ENCODE measurements at regions not wholly inside any gene's neighbourhood (a gene's known extent, or its start where the extent isn't known, plus 50 kb on each side); places are given as distances from the start of the nearest gene placed in this dataset.

DNA sequence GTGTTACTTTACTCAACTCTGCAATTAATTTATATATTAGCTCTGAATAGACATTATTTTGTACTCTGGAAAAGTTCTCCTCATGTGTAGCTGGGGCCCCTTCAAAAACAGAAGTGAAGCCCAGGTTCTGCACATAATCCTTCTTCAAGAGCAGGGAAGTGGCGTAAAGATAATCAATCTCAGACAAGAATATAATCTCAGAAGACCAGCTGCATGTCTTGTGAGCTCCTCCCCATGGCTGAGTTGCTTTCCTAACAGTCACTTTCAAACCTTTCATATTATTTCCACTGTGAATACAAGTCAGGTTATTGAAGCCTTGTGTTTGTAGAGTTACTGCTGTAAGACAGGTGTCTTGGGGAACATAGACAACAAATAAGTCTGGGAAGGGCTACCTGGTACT lies 691.9 kb downstream of the RFPL4B start:
- DNase-seq (ENCODE audit: low spot score): no peak
- 95% methylated on average over 1 of the region's 1 CpG for WGBS
- H3K27ac ChIP-seq (ENCODE audit: low read depth in 1 of 2, low read length in 2 of 2): no peak overlapping the region
- H3K36me3 ChIP-seq (ENCODE audit: control insufficient read depth in 4 of 4, insufficient read depth in 3 of 4, low read depth in 1 of 4, low read length in 3 of 4): no peaks in the 10 kb centered on the region
- no peak overlapping the region for H3K4me3 ChIP-seq (ENCODE audit: low read depth in 1 of 3, low read length in 3 of 3)
- H3K4me1 ChIP-seq (ENCODE audit: control insufficient read depth in 4 of 4, insufficient read depth in 4 of 4, low read length in 3 of 4): no peaks in the 10 kb centered on the region
- H3K9ac ChIP-seq (ENCODE audit: low read depth in 1 of 2, low read length in 2 of 2): no peak overlapping the region
- H3K27me3 ChIP-seq (ENCODE audit: control insufficient read depth in 4 of 4, insufficient read depth in 4 of 4, low read length in 3 of 4): no peaks in the 10 kb centered on the region
- TF ChIP-seq TAF1 (conservative IDR thresholded peaks at IDR 0.05): no peak
- no peak for TF ChIP-seq FOXA1 (IDR thresholded peaks at IDR 0.05)
- TF ChIP-seq, protein P1, sequence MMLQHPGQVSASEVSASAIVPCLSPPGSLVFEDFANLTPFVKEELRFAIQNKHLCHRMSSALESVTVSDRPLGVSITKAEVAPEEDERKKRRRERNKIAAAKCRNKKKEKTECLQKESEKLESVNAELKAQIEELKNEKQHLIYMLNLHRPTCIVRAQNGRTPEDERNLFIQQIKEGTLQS (IDR thresholded peaks at IDR 0.05): no peak
- no peak for TF ChIP-seq SP1 (IDR thresholded peaks at IDR 0.05)
- no peak for TF ChIP-seq EGR1 (IDR thresholded peaks at IDR 0.05; ENCODE audit: low read depth in 2 of 2)
- TF ChIP-seq HNF4A (conservative IDR thresholded peaks at IDR 0.05): no peak
- TF ChIP-seq, protein P2, sequence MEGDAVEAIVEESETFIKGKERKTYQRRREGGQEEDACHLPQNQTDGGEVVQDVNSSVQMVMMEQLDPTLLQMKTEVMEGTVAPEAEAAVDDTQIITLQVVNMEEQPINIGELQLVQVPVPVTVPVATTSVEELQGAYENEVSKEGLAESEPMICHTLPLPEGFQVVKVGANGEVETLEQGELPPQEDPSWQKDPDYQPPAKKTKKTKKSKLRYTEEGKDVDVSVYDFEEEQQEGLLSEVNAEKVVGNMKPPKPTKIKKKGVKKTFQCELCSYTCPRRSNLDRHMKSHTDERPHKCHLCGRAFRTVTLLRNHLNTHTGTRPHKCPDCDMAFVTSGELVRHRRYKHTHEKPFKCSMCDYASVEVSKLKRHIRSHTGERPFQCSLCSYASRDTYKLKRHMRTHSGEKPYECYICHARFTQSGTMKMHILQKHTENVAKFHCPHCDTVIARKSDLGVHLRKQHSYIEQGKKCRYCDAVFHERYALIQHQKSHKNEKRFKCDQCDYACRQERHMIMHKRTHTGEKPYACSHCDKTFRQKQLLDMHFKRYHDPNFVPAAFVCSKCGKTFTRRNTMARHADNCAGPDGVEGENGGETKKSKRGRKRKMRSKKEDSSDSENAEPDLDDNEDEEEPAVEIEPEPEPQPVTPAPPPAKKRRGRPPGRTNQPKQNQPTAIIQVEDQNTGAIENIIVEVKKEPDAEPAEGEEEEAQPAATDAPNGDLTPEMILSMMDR (IDR thresholded peaks at IDR 0.05; ENCODE audit: low read depth, low read length, missing input control): no peak
- TF ChIP-seq HNF4G (IDR thresholded peaks at IDR 0.05): no peak
- TF ChIP-seq RXRA (IDR thresholded peaks at IDR 0.05): no peak
- TF ChIP-seq, protein P3, sequence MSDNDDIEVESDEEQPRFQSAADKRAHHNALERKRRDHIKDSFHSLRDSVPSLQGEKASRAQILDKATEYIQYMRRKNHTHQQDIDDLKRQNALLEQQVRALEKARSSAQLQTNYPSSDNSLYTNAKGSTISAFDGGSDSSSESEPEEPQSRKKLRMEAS (IDR thresholded peaks at IDR 0.05): no peak
- no peak for TF ChIP-seq YY1 (IDR thresholded peaks at IDR 0.05)
- H3K9me3 ChIP-seq (ENCODE audit: control insufficient read depth in 4 of 4, low read length in 3 of 4): no peaks in the 10 kb centered on the region

DNA sequence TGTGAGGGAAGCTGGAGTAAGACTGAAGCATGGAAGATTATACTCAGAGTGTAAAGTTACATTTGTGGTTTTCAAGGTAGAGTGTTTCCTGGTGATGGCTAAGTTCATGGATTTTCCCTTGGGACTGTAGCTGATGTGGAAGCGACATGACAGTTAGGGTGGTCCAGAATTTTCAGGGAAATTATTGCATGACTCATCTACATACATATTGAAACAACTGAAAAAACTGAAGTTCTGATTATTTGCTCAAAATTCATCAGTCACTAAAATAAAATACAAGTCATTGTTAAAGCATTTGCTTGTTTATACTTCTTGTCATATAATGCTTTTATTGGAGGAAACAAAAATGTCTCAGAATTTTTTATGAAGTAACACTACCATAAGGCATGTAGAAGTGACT lies 700.0 kb downstream of the RFPL4B start:
- Histone ChIP-seq H3K27ac (ENCODE audit: low read depth in 1 of 2, low read length in 2 of 2) (no peak overlapping the region), H3K9ac (ENCODE audit: low read depth in 1 of 2, low read length in 2 of 2) (no peak overlapping the region), H3K27me3 (ENCODE audit: control insufficient read depth in 4 of 4, insufficient read depth in 4 of 4, low read length in 3 of 4) (no peaks in the 10 kb centered on the region), H3K36me3 (ENCODE audit: control insufficient read depth in 4 of 4, insufficient read depth in 3 of 4, low read depth in 1 of 4, low read length in 3 of 4) (no peaks in the 10 kb centered on the region), H3K4me3 (ENCODE audit: low read depth in 1 of 3, low read length in 3 of 3) (no peak overlapping the region), H3K9me3 (ENCODE audit: control insufficient read depth in 4 of 4, low read length in 3 of 4) (no peaks in the 10 kb centered on the region), H3K4me1 (ENCODE audit: control insufficient read depth in 4 of 4, insufficient read depth in 4 of 4, low read length in 3 of 4) (no peaks in the 10 kb centered on the region)
- 55% methylated on average over 1 of the region's 1 CpG for WGBS
- no peak for DNase-seq (ENCODE audit: low spot score)
- TF ChIP-seq RXRA (IDR thresholded peaks at IDR 0.05) (no peak), FOXA2 (IDR thresholded peaks at IDR 0.05) (no peak), NR2F2 (IDR thresholded peaks at IDR 0.05) (no peak), RAD21 (IDR thresholded peaks at IDR 0.05) (no peak), FOXA1 (IDR thresholded peaks at IDR 0.05) (no peak), HNF4A (conservative IDR thresholded peaks at IDR 0.05) (no peak), SP1 (IDR thresholded peaks at IDR 0.05) (no peak), YY1 (IDR thresholded peaks at IDR 0.05) (no peak), TAF1 (conservative IDR thresholded peaks at IDR 0.05) (no peak), JUND (IDR thresholded peaks at IDR 0.05) (no peak), GABPA (IDR thresholded peaks at IDR 0.05 in 1 of 2, conservative IDR thresholded peaks at IDR 0.05 in 1 of 2) (no peak), HNF4G (IDR thresholded peaks at IDR 0.05) (no peak), EGR1 (IDR thresholded peaks at IDR 0.05; ENCODE audit: low read depth in 2 of 2) (no peak)
- TF ChIP-seq, protein P3 (IDR thresholded peaks at IDR 0.05): no peak
- TF ChIP-seq, protein P4, sequence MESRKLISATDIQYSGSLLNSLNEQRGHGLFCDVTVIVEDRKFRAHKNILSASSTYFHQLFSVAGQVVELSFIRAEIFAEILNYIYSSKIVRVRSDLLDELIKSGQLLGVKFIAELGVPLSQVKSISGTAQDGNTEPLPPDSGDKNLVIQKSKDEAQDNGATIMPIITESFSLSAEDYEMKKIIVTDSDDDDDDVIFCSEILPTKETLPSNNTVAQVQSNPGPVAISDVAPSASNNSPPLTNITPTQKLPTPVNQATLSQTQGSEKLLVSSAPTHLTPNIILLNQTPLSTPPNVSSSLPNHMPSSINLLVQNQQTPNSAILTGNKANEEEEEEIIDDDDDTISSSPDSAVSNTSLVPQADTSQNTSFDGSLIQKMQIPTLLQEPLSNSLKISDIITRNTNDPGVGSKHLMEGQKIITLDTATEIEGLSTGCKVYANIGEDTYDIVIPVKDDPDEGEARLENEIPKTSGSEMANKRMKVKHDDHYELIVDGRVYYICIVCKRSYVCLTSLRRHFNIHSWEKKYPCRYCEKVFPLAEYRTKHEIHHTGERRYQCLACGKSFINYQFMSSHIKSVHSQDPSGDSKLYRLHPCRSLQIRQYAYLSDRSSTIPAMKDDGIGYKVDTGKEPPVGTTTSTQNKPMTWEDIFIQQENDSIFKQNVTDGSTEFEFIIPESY (IDR thresholded peaks at IDR 0.05): no peak
- TF ChIP-seq, protein P2 (IDR thresholded peaks at IDR 0.05; ENCODE audit: low read depth, low read length, missing input control): no peak
- TF ChIP-seq, protein P5, sequence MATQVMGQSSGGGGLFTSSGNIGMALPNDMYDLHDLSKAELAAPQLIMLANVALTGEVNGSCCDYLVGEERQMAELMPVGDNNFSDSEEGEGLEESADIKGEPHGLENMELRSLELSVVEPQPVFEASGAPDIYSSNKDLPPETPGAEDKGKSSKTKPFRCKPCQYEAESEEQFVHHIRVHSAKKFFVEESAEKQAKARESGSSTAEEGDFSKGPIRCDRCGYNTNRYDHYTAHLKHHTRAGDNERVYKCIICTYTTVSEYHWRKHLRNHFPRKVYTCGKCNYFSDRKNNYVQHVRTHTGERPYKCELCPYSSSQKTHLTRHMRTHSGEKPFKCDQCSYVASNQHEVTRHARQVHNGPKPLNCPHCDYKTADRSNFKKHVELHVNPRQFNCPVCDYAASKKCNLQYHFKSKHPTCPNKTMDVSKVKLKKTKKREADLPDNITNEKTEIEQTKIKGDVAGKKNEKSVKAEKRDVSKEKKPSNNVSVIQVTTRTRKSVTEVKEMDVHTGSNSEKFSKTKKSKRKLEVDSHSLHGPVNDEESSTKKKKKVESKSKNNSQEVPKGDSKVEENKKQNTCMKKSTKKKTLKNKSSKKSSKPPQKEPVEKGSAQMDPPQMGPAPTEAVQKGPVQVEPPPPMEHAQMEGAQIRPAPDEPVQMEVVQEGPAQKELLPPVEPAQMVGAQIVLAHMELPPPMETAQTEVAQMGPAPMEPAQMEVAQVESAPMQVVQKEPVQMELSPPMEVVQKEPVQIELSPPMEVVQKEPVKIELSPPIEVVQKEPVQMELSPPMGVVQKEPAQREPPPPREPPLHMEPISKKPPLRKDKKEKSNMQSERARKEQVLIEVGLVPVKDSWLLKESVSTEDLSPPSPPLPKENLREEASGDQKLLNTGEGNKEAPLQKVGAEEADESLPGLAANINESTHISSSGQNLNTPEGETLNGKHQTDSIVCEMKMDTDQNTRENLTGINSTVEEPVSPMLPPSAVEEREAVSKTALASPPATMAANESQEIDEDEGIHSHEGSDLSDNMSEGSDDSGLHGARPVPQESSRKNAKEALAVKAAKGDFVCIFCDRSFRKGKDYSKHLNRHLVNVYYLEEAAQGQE (IDR thresholded peaks at IDR 0.05): no peak
- TF ChIP-seq, protein P1 (IDR thresholded peaks at IDR 0.05): no peak
